IPS-20b (cell line): ENCODE measurements at regions not wholly inside any gene's neighbourhood (a gene's known extent, or its start where the extent isn't known, plus 50 kb on each side); places are given as distances from the start of the nearest gene placed in this dataset.

Experiments
- H3K27ac ChIP-seq: one replicate; pipeline ENCODE4 v1.5.1; 2013; ENCODE audit warnings: low read length
- H3K27me3 ChIP-seq: 2 replicates; pipeline ENCODE4 v1.6.1; 2013; ENCODE audit warnings: mild to moderate bottlenecking, low read length, inconsistent platforms; ENCODE audit not compliant: insufficient read depth
- H3K36me3 ChIP-seq: 2 replicates; pipeline ENCODE4 v1.6.1; 2013; ENCODE audit warnings: low read depth, mild to moderate bottlenecking, inconsistent platforms, low read length, moderate library complexity; ENCODE audit not compliant: insufficient read depth
- H3K4me1 ChIP-seq: 2 replicates; pipeline ENCODE4 v1.6.1; 2013; ENCODE audit warnings: mild to moderate bottlenecking, control low read depth, inconsistent platforms, low read length, moderate library complexity; ENCODE audit not compliant: insufficient read depth
- H3K4me3 ChIP-seq: 2 replicates; pipeline ENCODE4 v1.5.1; 2013; ENCODE audit warnings: mild to moderate bottlenecking, low read length, inconsistent platforms
- H3K9ac ChIP-seq: 2 replicates; pipeline ENCODE4 v1.6.1; 2013; ENCODE audit warnings: low read depth, mild to moderate bottlenecking, inconsistent platforms, low read length, moderate library complexity
- H3K9me3 ChIP-seq: 2 replicates; pipeline ENCODE4 v1.6.1; 2013; ENCODE audit warnings: mild to moderate bottlenecking, low read depth, low read length, inconsistent platforms; ENCODE audit not compliant: insufficient read depth

DNA sequence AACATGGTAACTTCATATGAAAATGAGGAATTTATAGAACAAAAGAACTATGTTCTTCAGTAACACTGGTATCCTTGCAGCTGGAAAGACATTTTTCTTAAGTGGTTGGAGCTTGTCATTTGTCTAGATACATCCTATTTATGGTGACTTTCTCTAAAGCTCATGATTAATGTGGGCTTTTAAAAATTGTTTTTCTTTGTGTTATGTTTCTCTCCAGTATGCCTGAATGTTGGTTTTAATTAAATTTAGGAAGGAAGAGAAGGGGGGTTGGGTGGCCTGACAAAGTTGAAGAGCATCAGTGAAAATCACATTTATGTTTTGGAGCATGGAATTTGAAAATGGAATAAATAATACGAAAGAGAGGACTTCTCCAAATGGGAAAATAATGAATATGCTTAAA, 457.1 kb upstream of the ETAA1 start:
- Histone ChIP-seq H3K4me1 (no peaks in the 10 kb centered on the region), H3K9me3 (no peaks in the 10 kb centered on the region), H3K4me3 (no peak overlapping the region), H3K9ac (no peak overlapping the region), H3K27ac (no peak overlapping the region), H3K36me3 (no peaks in the 10 kb centered on the region), H3K27me3 (no peaks in the 10 kb centered on the region)

DNA sequence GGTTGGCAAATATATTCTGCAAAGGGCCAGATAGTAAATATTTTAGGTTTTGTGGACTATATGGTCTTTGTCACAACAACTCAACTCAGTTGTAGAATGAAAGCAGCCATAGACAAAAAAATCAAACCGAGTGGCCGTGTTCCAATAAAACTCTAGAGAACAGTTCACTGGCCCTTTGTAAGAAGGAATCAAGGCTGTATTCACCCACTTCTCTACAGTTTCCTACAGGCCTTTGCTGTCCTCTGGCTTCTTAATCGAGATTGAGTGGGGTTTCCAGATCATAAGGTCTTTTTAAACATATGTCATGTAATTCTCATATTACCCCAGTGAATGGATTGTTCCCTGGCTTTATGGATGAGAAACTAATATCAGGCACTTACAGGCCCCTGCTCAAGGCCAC, 448.9 kb upstream of the ETAA1 start:
- Histone ChIP-seq H3K9ac (no peak overlapping the region), H3K9me3 (no peaks in the 10 kb centered on the region), H3K27me3 (no peaks in the 10 kb centered on the region), H3K4me1 (no peaks in the 10 kb centered on the region), H3K27ac (no peak overlapping the region), H3K4me3 (no peak overlapping the region), H3K36me3 (no peaks in the 10 kb centered on the region)

GRCh38 chr2:66957198-66957597, 439.9 kb upstream of the ETAA1 start:
- Histone ChIP-seq H3K9me3 (no peaks in the 10 kb centered on the region), H3K4me3 (no peak overlapping the region), H3K9ac (no peak overlapping the region), H3K27ac (no peak overlapping the region), H3K27me3 (no peaks in the 10 kb centered on the region), H3K36me3 (no peaks in the 10 kb centered on the region), H3K4me1 (no peaks in the 10 kb centered on the region)

- Histone ChIP-seq H3K4me1 (no peaks in the 10 kb centered on the region), H3K27me3 (no peaks in the 10 kb centered on the region), H3K27ac (no peak overlapping the region), H3K9me3 (no peaks in the 10 kb centered on the region), H3K36me3 (no peaks in the 10 kb centered on the region), H3K9ac (no peak overlapping the region), H3K4me3 (no peak overlapping the region)
Observed at GRCh38 chr2:66957677-66958076, 439.5 kb upstream of the ETAA1 start.

GRCh38 chr2:66960161-66960560, 437.0 kb upstream of the ETAA1 start:
- no peak overlapping the region for H3K27ac ChIP-seq
- H3K4me1 ChIP-seq, result no peaks in the 10 kb centered on the region

GRCh38 chr2:66962716-66963115, 434.4 kb upstream of the ETAA1 start:
- Histone ChIP-seq H3K4me1 (no peaks in the 10 kb centered on the region), H3K27me3 (no peaks in the 10 kb centered on the region), H3K27ac (no peak overlapping the region), H3K9me3 (no peaks in the 10 kb centered on the region), H3K4me3 (no peak overlapping the region), H3K36me3 (no peaks in the 10 kb centered on the region), H3K9ac (no peak overlapping the region)

More at GRCh38 chr2:66960161-66960560, 437.0 kb upstream of the ETAA1 start:
- H3K4me3 ChIP-seq, result no peak overlapping the region
- H3K9ac ChIP-seq, result no peak overlapping the region
- H3K9me3 ChIP-seq, result no peaks in the 10 kb centered on the region
- no peaks in the 10 kb centered on the region for H3K27me3 ChIP-seq
- no peaks in the 10 kb centered on the region for H3K36me3 ChIP-seq

GRCh38 chr2:66966631-66967030, 430.5 kb upstream of the ETAA1 start:
- Histone ChIP-seq H3K27ac (no peak overlapping the region), H3K4me3 (no peak overlapping the region), H3K9me3 (no peaks in the 10 kb centered on the region), H3K27me3 (no peaks in the 10 kb centered on the region), H3K36me3 (no peaks in the 10 kb centered on the region), H3K4me1 (no peaks in the 10 kb centered on the region), H3K9ac (no peak overlapping the region)

DNA sequence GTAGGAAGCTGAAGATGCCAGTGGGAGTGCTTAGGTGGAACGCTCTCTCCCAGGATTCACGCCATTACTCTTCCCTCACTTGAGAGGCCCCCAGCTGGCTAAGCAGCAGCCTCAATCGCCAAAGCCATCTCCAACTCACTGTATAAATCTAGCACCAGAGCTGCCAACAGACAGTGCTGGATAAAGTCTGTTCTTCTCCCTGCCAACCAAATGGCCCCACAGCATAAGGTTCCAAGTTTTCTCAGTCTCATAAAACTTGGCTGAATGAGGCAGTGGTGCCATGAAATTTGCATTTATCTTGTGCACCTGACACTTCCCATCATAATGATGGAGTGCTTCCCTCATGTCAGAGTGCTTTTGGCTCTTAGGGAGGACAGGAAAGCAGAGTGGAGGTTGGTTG, 428.2 kb upstream of the ETAA1 start:
- Histone ChIP-seq H3K9me3 (no peaks in the 10 kb centered on the region), H3K36me3 (no peaks in the 10 kb centered on the region), H3K27me3 (no peaks in the 10 kb centered on the region), H3K4me3 (no peak overlapping the region), H3K27ac (no peak overlapping the region), H3K4me1 (no peaks in the 10 kb centered on the region), H3K9ac (no peak overlapping the region)

DNA sequence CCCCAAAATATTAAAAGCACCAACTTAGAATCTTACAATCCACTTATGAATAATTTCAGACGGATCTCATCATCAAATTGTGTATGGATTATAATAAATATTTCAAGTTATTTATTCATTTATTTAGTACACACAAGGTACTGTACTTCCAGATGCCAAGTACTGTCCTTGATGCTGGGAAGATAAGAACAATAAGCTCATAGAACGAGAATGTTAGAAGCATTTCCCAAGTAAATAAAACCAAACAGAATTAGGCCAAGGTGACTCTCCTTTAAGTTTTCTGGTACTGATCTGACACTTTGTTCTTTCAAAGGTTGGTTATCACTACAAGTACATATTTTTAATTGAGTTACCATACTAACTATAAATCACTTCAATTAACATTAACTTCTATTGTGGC, 416.1 kb upstream of the ETAA1 start:
- Histone ChIP-seq H3K9me3 (no peaks in the 10 kb centered on the region), H3K27me3 (no peaks in the 10 kb centered on the region), H3K27ac (no peak overlapping the region), H3K4me3 (no peak overlapping the region), H3K9ac (no peak overlapping the region), H3K36me3 (no peaks in the 10 kb centered on the region), H3K4me1 (no peaks in the 10 kb centered on the region)

DNA sequence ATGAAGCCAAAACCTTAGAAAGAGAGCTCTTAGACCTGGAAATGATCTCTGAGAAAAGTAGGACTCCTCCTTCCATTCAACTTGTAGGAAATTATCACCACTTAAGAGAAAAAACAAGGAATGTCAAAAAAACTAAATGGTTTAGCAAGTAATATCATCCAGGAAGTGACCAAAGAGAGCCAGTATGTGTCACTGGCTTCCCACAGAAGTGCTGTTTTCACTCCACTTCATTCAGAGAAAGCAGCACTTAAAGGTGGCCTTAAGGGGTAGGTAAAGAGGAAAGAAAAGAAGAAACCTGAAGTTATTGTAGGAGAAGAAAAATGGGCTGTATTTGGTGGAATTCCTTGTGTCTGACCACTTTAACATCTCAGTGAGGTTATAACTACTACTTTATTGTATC, 414.4 kb upstream of the ETAA1 start:
- no peaks in the 10 kb centered on the region for H3K4me1 ChIP-seq
- H3K4me3 ChIP-seq, result no peak overlapping the region
- H3K9me3 ChIP-seq, result no peaks in the 10 kb centered on the region
- no peak overlapping the region for H3K27ac ChIP-seq
- no peak overlapping the region for H3K9ac ChIP-seq
- no peaks in the 10 kb centered on the region for H3K27me3 ChIP-seq
- H3K36me3 ChIP-seq, result no peaks in the 10 kb centered on the region

GRCh38 chr2:66984864-66985263, 412.3 kb upstream of the ETAA1 start:
- Histone ChIP-seq H3K4me3 (no peak overlapping the region), H3K27ac (no peak overlapping the region), H3K9me3 (no peaks in the 10 kb centered on the region), H3K27me3 (no peaks in the 10 kb centered on the region), H3K4me1 (no peaks in the 10 kb centered on the region), H3K9ac (no peak overlapping the region), H3K36me3 (no peaks in the 10 kb centered on the region)

- H3K27me3 ChIP-seq, result no peaks in the 10 kb centered on the region
- H3K36me3 ChIP-seq, result no peaks in the 10 kb centered on the region
- H3K4me3 ChIP-seq, result no peak overlapping the region
- H3K9ac ChIP-seq, result no peak overlapping the region
- no peak overlapping the region for H3K27ac ChIP-seq
- no peaks in the 10 kb centered on the region for H3K4me1 ChIP-seq
- H3K9me3 ChIP-seq, result no peaks in the 10 kb centered on the region
Observed at GRCh38 chr2:66985906-66986305, 411.2 kb upstream of the ETAA1 start.

DNA sequence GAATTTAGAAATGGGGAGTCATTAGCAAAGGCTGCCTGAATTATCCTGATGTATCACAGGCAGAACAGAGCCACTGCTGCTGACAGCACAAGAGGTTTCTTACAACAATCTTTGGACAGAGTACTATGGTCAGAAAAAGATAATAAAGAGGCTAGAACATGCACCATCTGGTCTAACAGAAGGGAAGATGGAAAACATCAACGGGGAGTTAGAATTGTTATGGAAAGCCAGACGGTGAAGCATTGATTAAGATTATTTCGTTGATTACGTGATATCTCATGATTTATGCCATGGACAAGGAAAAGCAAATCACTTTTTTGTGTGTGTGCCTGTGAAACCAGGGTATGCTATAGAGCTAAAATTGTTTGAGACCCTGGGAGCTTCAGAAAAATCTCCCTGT, 409.4 kb upstream of the ETAA1 start:
- Histone ChIP-seq H3K9me3 (no peaks in the 10 kb centered on the region), H3K4me3 (no peak overlapping the region), H3K36me3 (no peaks in the 10 kb centered on the region), H3K27me3 (no peaks in the 10 kb centered on the region), H3K4me1 (no peaks in the 10 kb centered on the region), H3K9ac (no peak overlapping the region), H3K27ac (no peak overlapping the region)
